Trophoblast cell (in vitro differentiated cells and primary cell): ENCODE measurements at regions not wholly inside any gene's neighbourhood (a gene's known extent, or its start where the extent isn't known, plus 50 kb on each side); places are given as distances from the start of the nearest gene placed in this dataset.

Experiments
- DNase-seq, 2 donors: peaks; one replicate each; pipeline ENCODE4 v3.0.0-alpha.2; 2016
- H2AFZ ChIP-seq: 2 replicates; pipeline ENCODE4 v1.6.1; 2013; ENCODE audit warnings: low read length, moderate library complexity, mild to moderate bottlenecking; ENCODE audit not compliant: insufficient read depth, poor library complexity
- H2AK5ac ChIP-seq: 2 replicates; pipeline ENCODE4 v1.6.1; 2013; ENCODE audit warnings: mild to moderate bottlenecking, low read length
- H2BK120ac ChIP-seq: 2 replicates; pipeline ENCODE4 v1.6.1; 2013; ENCODE audit warnings: low read length, mild to moderate bottlenecking, moderate library complexity; ENCODE audit not compliant: insufficient read depth, poor library complexity
- H2BK12ac ChIP-seq: 2 replicates; pipeline ENCODE4 v1.6.1; 2013; ENCODE audit warnings: mild to moderate bottlenecking, low read length, moderate library complexity
- H2BK5ac ChIP-seq: 2 replicates; pipeline ENCODE4 v1.6.1; 2013; ENCODE audit warnings: low read length, low read depth, moderate library complexity, mild to moderate bottlenecking; ENCODE audit not compliant: poor library complexity
- H3K14ac ChIP-seq: 2 replicates; pipeline ENCODE4 v1.6.1; 2013; ENCODE audit warnings: mild to moderate bottlenecking, low read length
- H3K18ac ChIP-seq: 2 replicates; pipeline ENCODE4 v1.6.1; 2013; ENCODE audit warnings: mild to moderate bottlenecking, low read length
- H3K23ac ChIP-seq: 2 replicates; pipeline ENCODE4 v1.6.1; 2013; ENCODE audit warnings: low read length
- H3K27ac ChIP-seq: 2 replicates; pipeline ENCODE4 v1.5.1; 2013; ENCODE audit warnings: low read depth, mild to moderate bottlenecking, inconsistent platforms, low read length, moderate library complexity
- H3K27me3 ChIP-seq: 2 replicates; pipeline ENCODE4 v1.6.1; 2013; ENCODE audit warnings: inconsistent platforms, mild to moderate bottlenecking, low read length, moderate library complexity; ENCODE audit not compliant: insufficient read depth
- H3K36me3 ChIP-seq, 2 experiments: 1 replicate in 1 of 2; 2 replicates in 1 of 2; pipeline ENCODE4 v1.6.1; 2013; ENCODE audit warnings: low read length in 2 of 2, mild to moderate bottlenecking in 2 of 2, moderate library complexity in 1 of 2; ENCODE audit not compliant: insufficient read depth in 2 of 2, control insufficient read depth in 1 of 2
- H3K4ac ChIP-seq: 2 replicates; pipeline ENCODE4 v1.6.1; 2013; ENCODE audit warnings: low read depth, mild to moderate bottlenecking, low read length, moderate library complexity
- H3K4me1 ChIP-seq, 2 experiments: 1 replicate in 1 of 2; 2 replicates in 1 of 2; pipeline ENCODE4 v1.6.1; 2013; ENCODE audit warnings: low read length in 2 of 2, mild to moderate bottlenecking in 2 of 2, moderate library complexity in 1 of 2; ENCODE audit not compliant: insufficient read depth in 2 of 2, control insufficient read depth in 1 of 2
- H3K4me2 ChIP-seq: 2 replicates; pipeline ENCODE4 v1.6.1; 2013; ENCODE audit warnings: inconsistent platforms, mild to moderate bottlenecking, low read length, moderate library complexity
- H3K4me3 ChIP-seq: 2 replicates; pipeline ENCODE4 v1.5.1; 2013; ENCODE audit warnings: mild to moderate bottlenecking, low read depth, low read length, inconsistent platforms
- H3K79me1 ChIP-seq: one replicate; pipeline ENCODE4 v1.6.1; 2013; ENCODE audit warnings: low read length
- H3K79me2 ChIP-seq: 2 replicates; pipeline ENCODE4 v1.6.1; 2013; ENCODE audit warnings: low read length, mild to moderate bottlenecking; ENCODE audit not compliant: control insufficient read depth, insufficient read depth, poor library complexity
- H3K9ac ChIP-seq: 2 replicates; pipeline ENCODE4 v1.6.1; 2013; ENCODE audit warnings: mild to moderate bottlenecking, low read length
- H3K9me3 ChIP-seq: 2 replicates; pipeline ENCODE4 v1.6.1; 2013; ENCODE audit warnings: low read depth, mild to moderate bottlenecking, control low read depth, inconsistent platforms, low read length; ENCODE audit not compliant: insufficient read depth
- H4K12ac ChIP-seq: 2 replicates; pipeline ENCODE4 v1.6.1; 2013; ENCODE audit warnings: low read depth, mild to moderate bottlenecking, low read length, moderate library complexity
- H4K8ac ChIP-seq: 2 replicates; pipeline ENCODE4 v1.6.1; 2013; ENCODE audit warnings: low read depth, mild to moderate bottlenecking, low read length, moderate library complexity
- H4K91ac ChIP-seq: one replicate; pipeline ENCODE4 v1.6.1; 2013; ENCODE audit warnings: low read depth, mild to moderate bottlenecking, low read length, moderate library complexity
- WGBS: extraction: QIAGEN DNeasy Blood & Tissue Kit; methylation state at CpG from one replicate; pipeline ENCODE4 v1.1.7; 2013; ENCODE audit warnings: missing lambda C conversion rate; ENCODE audit not compliant: insufficient read length, insufficient coverage; ENCODE audit errors: extremely low coverage; 5-methylcytosine and 5-hydroxymethylcytosine counted together

DNA sequence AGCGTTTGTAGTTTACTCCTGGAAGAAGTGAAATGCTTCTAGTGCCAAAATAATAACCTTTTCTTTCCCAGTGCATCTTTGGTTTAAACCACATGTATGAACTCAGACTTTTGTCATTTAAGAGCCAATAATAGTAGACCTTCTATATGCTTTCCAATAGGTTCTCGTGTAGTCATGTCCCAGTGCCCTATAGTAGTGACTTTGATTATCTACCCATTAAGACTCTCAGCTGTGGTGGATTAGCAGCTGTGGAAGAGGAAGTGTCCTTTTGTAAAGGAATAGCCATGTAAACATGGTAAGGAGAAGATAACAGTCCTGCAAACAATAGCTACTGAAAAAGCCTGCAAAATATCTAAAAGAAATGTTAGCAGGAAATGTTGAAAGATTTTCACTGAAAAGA is 765.3 kb downstream of the MTRR start:
- no peaks in the 10 kb centered on the region for H3K36me3 ChIP-seq
- no peak overlapping the region for H4K12ac ChIP-seq
- no peak overlapping the region for H2AK5ac ChIP-seq

DNA sequence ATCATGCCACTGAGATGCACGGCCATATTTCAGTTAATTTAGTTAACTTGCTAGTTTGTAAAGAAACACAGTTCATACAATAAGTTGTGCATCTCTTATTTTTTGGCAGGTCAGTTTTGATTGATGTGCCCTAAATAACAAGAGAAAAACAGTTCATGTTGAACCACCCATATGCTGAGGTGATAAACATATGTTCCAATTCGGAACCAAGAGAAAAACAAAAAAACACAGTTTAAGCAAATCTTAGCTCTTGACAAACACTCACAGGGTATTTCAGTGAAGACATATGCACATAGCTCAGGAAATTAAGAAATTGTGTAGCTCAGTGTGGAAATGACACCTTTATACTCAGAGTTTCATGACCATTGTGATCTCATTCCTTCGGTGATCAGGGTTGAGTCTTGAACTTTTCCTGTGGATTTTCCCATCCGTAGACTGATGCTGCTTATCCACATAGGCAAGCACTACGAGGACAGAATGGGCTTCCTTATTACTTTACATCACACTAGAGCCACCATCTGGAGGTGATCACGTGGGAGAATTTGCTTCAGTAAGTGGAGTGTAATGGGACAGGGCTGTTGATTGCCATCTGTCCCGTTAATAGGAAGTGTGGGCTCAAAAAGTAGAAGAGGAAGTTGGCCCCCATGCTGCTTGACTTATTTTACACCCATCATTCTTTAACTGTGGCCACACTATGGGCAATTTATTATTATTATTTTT is 773.0 kb downstream of the MTRR start:
- no peak overlapping the region for H4K8ac ChIP-seq
- no peaks in the 10 kb centered on the region for H3K27me3 ChIP-seq
- H2BK5ac ChIP-seq = no peak overlapping the region
- no peak overlapping the region for H3K4me2 ChIP-seq
- H3K79me2 ChIP-seq = no peaks in the 10 kb centered on the region
- no peak overlapping the region for H3K4me3 ChIP-seq
- no peak overlapping the region for H3K27ac ChIP-seq
- no peak overlapping the region for H3K4ac ChIP-seq
- no peak for DNase-seq
- WGBS = no CpG with 5 or more reads among the region's 7 CpGs
- no peak overlapping the region for H3K9ac ChIP-seq
- H4K12ac ChIP-seq = no peak overlapping the region
- H3K36me3 ChIP-seq = no peaks in the 10 kb centered on the region
- H2AK5ac ChIP-seq = no peak overlapping the region
- no peak overlapping the region for H2BK120ac ChIP-seq
- no peaks in the 10 kb centered on the region for H3K79me1 ChIP-seq
- no peak overlapping the region for H2AFZ ChIP-seq
- H3K23ac ChIP-seq = no peak overlapping the region
- H3K4me1 ChIP-seq = no peaks in the 10 kb centered on the region
- H3K9me3 ChIP-seq = no peaks in the 10 kb centered on the region
- no peak overlapping the region for H4K91ac ChIP-seq
- H3K18ac ChIP-seq = no peak overlapping the region
- H2BK12ac ChIP-seq = no peak overlapping the region
- H3K14ac ChIP-seq = no peak overlapping the region

More for the DNA sequence above, 765.3 kb downstream of the MTRR start:
- Histone ChIP-seq H3K18ac (no peak overlapping the region), H3K14ac (no peak overlapping the region), H3K27ac (no peak overlapping the region), H3K9ac (no peak overlapping the region), H4K8ac (no peak overlapping the region), H2BK120ac (no peak overlapping the region), H3K4me1 (no peaks in the 10 kb centered on the region), H3K79me1 (no peaks in the 10 kb centered on the region), H2AFZ (no peak overlapping the region), H3K4ac (no peak overlapping the region), H3K4me3 (no peak overlapping the region), H3K27me3 (no peaks in the 10 kb centered on the region), H4K91ac (no peak overlapping the region), H3K4me2 (no peak overlapping the region), H2BK5ac (no peak overlapping the region), H3K79me2 (no peaks in the 10 kb centered on the region), H2BK12ac (no peak overlapping the region), H3K9me3 (no peaks in the 10 kb centered on the region), H3K23ac (no peak overlapping the region)
- DNase-seq = no peak
- no CpG with 5 or more reads among the region's 2 CpGs for WGBS

GRCh38 chr5:8644377-8644776 is 775.4 kb downstream of the MTRR start:
- no peak overlapping the region for H2AK5ac ChIP-seq
- no peak overlapping the region for H4K8ac ChIP-seq
- no peak for DNase-seq
- no peak overlapping the region for H3K14ac ChIP-seq
- no peak overlapping the region for H3K4me3 ChIP-seq
- H2AFZ ChIP-seq = no peak overlapping the region
- H3K27me3 ChIP-seq = no peaks in the 10 kb centered on the region
- H3K4me2 ChIP-seq = no peak overlapping the region
- no peak overlapping the region for H2BK5ac ChIP-seq
- no peak overlapping the region for H3K9ac ChIP-seq
- no peak overlapping the region for H3K18ac ChIP-seq
- H2BK12ac ChIP-seq = no peak overlapping the region
- no peak overlapping the region for H2BK120ac ChIP-seq
- H3K4ac ChIP-seq = no peak overlapping the region
- H3K4me1 ChIP-seq = no peaks in the 10 kb centered on the region
- no peaks in the 10 kb centered on the region for H3K9me3 ChIP-seq
- WGBS = no CpG with 5 or more reads among the region's 3 CpGs
- H4K91ac ChIP-seq = no peak overlapping the region
- no peak overlapping the region for H3K27ac ChIP-seq
- H3K79me1 ChIP-seq = no peaks in the 10 kb centered on the region
- no peak overlapping the region for H4K12ac ChIP-seq
- H3K36me3 ChIP-seq = no peaks in the 10 kb centered on the region
- no peaks in the 10 kb centered on the region for H3K79me2 ChIP-seq
- no peak overlapping the region for H3K23ac ChIP-seq

DNA sequence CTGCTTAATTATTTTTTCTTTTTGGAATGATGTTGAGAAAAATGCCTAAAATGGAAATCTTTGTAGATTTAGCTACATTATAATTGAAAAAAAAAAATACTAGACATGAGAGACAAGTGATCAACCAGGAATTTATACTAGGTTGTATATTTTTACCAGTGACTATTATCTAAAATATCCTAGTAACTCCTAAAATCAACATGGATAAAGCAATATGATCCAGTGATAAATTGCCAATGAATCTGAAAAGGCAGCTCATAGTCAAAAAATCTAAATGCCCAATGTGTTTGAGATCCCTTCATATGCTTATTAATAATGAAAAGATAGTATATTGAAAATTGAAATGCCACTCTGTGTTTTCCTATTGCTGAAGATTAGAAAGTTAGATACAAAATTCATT is 778.2 kb downstream of the MTRR start:
- DNase-seq = no peak

More for the DNA sequence above, 778.2 kb downstream of the MTRR start:
- no peaks in the 10 kb centered on the region for H3K79me1 ChIP-seq
- no peak overlapping the region for H3K4me2 ChIP-seq
- no peak overlapping the region for H3K14ac ChIP-seq
- no peaks in the 10 kb centered on the region for H3K9me3 ChIP-seq
- no peak overlapping the region for H2BK12ac ChIP-seq
- H4K91ac ChIP-seq = no peak overlapping the region
- H2AFZ ChIP-seq = no peak overlapping the region
- H3K18ac ChIP-seq = no peak overlapping the region
- H2BK5ac ChIP-seq = no peak overlapping the region
- H3K36me3 ChIP-seq = no peaks in the 10 kb centered on the region
- no peak overlapping the region for H3K4me3 ChIP-seq
- no peak overlapping the region for H4K8ac ChIP-seq
- H3K4ac ChIP-seq = no peak overlapping the region
- H3K27me3 ChIP-seq = no peaks in the 10 kb centered on the region
- H3K79me2 ChIP-seq = no peaks in the 10 kb centered on the region
- no peak overlapping the region for H3K27ac ChIP-seq
- no peak overlapping the region for H2AK5ac ChIP-seq
- H3K4me1 ChIP-seq = no peaks in the 10 kb centered on the region
- no peak overlapping the region for H3K9ac ChIP-seq
- no peak overlapping the region for H3K23ac ChIP-seq
- no peak overlapping the region for H2BK120ac ChIP-seq
- no peak overlapping the region for H4K12ac ChIP-seq
